Activated CD8-positive, alpha-beta T cell treated with anti-CD3 and anti-CD28 coated beads for 36 hours (primary cell): ENCODE measurements at regions not wholly inside any gene's neighbourhood (a gene's known extent, or its start where the extent isn't known, plus 50 kb on each side); places are given as distances from the start of the nearest gene placed in this dataset.

Source experiments
- ATAC-seq: fragments of 200-7000 bp; cut with Tn5 transposase; one replicate; pipeline ENCODE4 v1.10.0; 2021; ENCODE audit warnings: mild to moderate bottlenecking, moderate library complexity
- CTCF ChIA-PET: fragments of 350-600 bp; sonication (Branson Sonifier 250); formaldehyde crosslinking; loops from one replicate; lab custom pipeline; 2021; ENCODE audit warnings: antibody characterized with exemption; lab: Charles Lee
- POLR2A ChIA-PET: fragments of 350-600 bp; sonication (Branson Sonifier 250); formaldehyde crosslinking; loops from one replicate; lab custom pipeline; 2021; ENCODE audit warnings: antibody characterized with exemption; lab: Charles Lee
- DNase-seq: peaks from one replicate; pipeline ENCODE4 v3.0.0-alpha.2; 2020
- H3K27ac Mint-ChIP-seq: one replicate; pipeline ENCODE4 v1.8.0; 2021; ENCODE audit warnings: mild to moderate bottlenecking, mixed read lengths
- H3K27me3 Mint-ChIP-seq: one replicate; pipeline ENCODE4 v1.8.0; 2021; ENCODE audit warnings: mixed read lengths
- H3K36me3 Mint-ChIP-seq: one replicate; pipeline ENCODE4 v1.8.0; 2021; ENCODE audit warnings: low read depth, mixed read lengths
- H3K4me1 Mint-ChIP-seq: one replicate; pipeline ENCODE4 v1.8.0; 2021; ENCODE audit warnings: low read depth, mixed read lengths
- H3K4me3 Mint-ChIP-seq: one replicate; pipeline ENCODE4 v1.8.0; 2021; ENCODE audit warnings: mild to moderate bottlenecking, moderate library complexity, mixed read lengths
- H3K9me3 Mint-ChIP-seq: one replicate; pipeline ENCODE4 v1.8.0; 2021; ENCODE audit warnings: mixed read lengths
- CTCF ChIP-seq: fragments of 200-600 bp; IDR thresholded peaks from one replicate; pipeline ENCODE4 v1.8.0; 2022; ENCODE audit warnings: antibody characterized with exemption, mild to moderate bottlenecking
- intact Hi-C: fragments of 100-400 bp; cut with micrococcal nuclease; formaldehyde crosslinking; loops from one replicate; pipeline ENCODE4 v1.10.0; 2022

- H3K27ac Mint-ChIP-seq: no peak overlapping the region
- no peaks in the 10 kb centered on the region for H3K9me3 Mint-ChIP-seq
- ChIA-PET CTCF (no interaction called here), POLR2A (no interaction called here)
- H3K27me3 Mint-ChIP-seq: peaks cover 7% of the 10 kb centered on the region
- H3K4me3 Mint-ChIP-seq: no peak overlapping the region
- intact Hi-C loops: no loop called here
- no peak for TF ChIP-seq CTCF
- H3K4me1 Mint-ChIP-seq: no peaks in the 10 kb centered on the region
- no peak for DNase-seq
- no peaks in the 10 kb centered on the region for H3K36me3 Mint-ChIP-seq
- no peak for ATAC-seq
These were observed 87.6 kb downstream of the MUC16 start for GRCh38 chr19:8922591-8922990.

- TF ChIP-seq CTCF: no peak
- intact Hi-C loops: no loop called here
- Mint-ChIP-seq H3K36me3 (no peaks in the 10 kb centered on the region), H3K27ac (no peak overlapping the region), H3K27me3 (peaks cover 8% of the 10 kb centered on the region), H3K4me1 (no peaks in the 10 kb centered on the region), H3K9me3 (no peaks in the 10 kb centered on the region), H3K4me3 (no peak overlapping the region)
- no peak for ATAC-seq
- no peak for DNase-seq
- ChIA-PET CTCF (no interaction called here), POLR2A (no interaction called here)
These were observed 85.9 kb downstream of the MUC16 start for GRCh38 chr19:8924283-8924682.

- no peak for TF ChIP-seq CTCF
- Mint-ChIP-seq H3K27me3 (peaks cover 12% of the 10 kb centered on the region), H3K4me1 (no peaks in the 10 kb centered on the region), H3K27ac (no peak overlapping the region), H3K4me3 (no peak overlapping the region), H3K9me3 (no peaks in the 10 kb centered on the region), H3K36me3 (no peaks in the 10 kb centered on the region)
- ChIA-PET CTCF (no interaction called here), POLR2A (no interaction called here)
- ATAC-seq (no peak), DNase-seq (no peak)
- intact Hi-C loops: no loop called here
These were observed 83.9 kb downstream of the MUC16 start for GRCh38 chr19:8926341-8926740.

GRCh38 chr19:8935460-8935859 lies 74.7 kb downstream of the MUC16 start:
- ATAC-seq: no peak
- H3K4me1 Mint-ChIP-seq: no peaks in the 10 kb centered on the region
- TF ChIP-seq CTCF: no peak
- POLR2A ChIA-PET: no interaction called here
- H3K36me3 Mint-ChIP-seq: no peaks in the 10 kb centered on the region
- H3K27me3 Mint-ChIP-seq: peaks cover 10% of the 10 kb centered on the region
- H3K9me3 Mint-ChIP-seq: no peaks in the 10 kb centered on the region
- CTCF ChIA-PET: no interaction called here
- H3K27ac Mint-ChIP-seq: no peak overlapping the region
- no peak overlapping the region for H3K4me3 Mint-ChIP-seq
- DNase-seq: no peak
- intact Hi-C loops: no loop called here

- no peaks in the 10 kb centered on the region for H3K4me1 Mint-ChIP-seq
These were observed 71.6 kb downstream of the MUC16 start for GRCh38 chr19:8938576-8938975.

More at GRCh38 chr19:8938576-8938975, 71.6 kb downstream of the MUC16 start:
- intact Hi-C loops: no loop called here
- CTCF ChIA-PET: no interaction called here
- no peak for TF ChIP-seq CTCF
- ATAC-seq (no peak), DNase-seq (no peak)
- Mint-ChIP-seq H3K27me3 (peaks cover 13% of the 10 kb centered on the region), H3K36me3 (no peaks in the 10 kb centered on the region), H3K27ac (no peak overlapping the region), H3K9me3 (no peaks in the 10 kb centered on the region), H3K4me3 (no peak overlapping the region)
- POLR2A ChIA-PET: no interaction called here
